Mesothelial cell of epicardium (in vitro differentiated cells): ENCODE measurements at regions not wholly inside any gene's neighbourhood (a gene's known extent, or its start where the extent isn't known, plus 50 kb on each side); places are given as distances from the start of the nearest gene placed in this dataset.

Experiments used
- DNase-seq, 2 experiments: peaks; one replicate each; pipeline ENCODE4 v3.0.0; 2021; ENCODE audit warnings: low spot score in 2 of 2; ENCODE audit not compliant: unreplicated experiment in 2 of 2
- H3K27ac Mint-ChIP-seq: 2 replicates; pipeline ENCODE4 v1.8.0; 2021; ENCODE audit warnings: mixed read lengths
- H3K27me3 Mint-ChIP-seq: 2 replicates; pipeline ENCODE4 v1.8.0; 2021; ENCODE audit warnings: low read depth, mixed read lengths
- H3K36me3 Mint-ChIP-seq: 2 replicates; pipeline ENCODE4 v1.8.0; 2021; ENCODE audit warnings: mixed read lengths
- H3K4me1 Mint-ChIP-seq: 2 replicates; pipeline ENCODE4 v1.8.0; 2021; ENCODE audit warnings: mixed read lengths
- H3K4me3 Mint-ChIP-seq: 2 replicates; pipeline ENCODE4 v1.8.0; 2021; ENCODE audit warnings: mild to moderate bottlenecking, moderate library complexity, mixed read lengths
- H3K9me3 Mint-ChIP-seq: 2 replicates; pipeline ENCODE4 v1.8.0; 2021; ENCODE audit warnings: mixed read lengths
- TF ChIP-seq, protein P1 (sequence below): fragments of 200-600 bp; sonication (generic); IDR thresholded peaks from one replicate; pipeline ENCODE4 v1.5.0; 2021; ENCODE audit warnings: antibody characterized with exemption; ENCODE audit not compliant: unreplicated experiment

GRCh38 chr6:141848029-141848890 lies 284.5 kb upstream of the GJE1 start:
- TF ChIP-seq, protein P1, sequence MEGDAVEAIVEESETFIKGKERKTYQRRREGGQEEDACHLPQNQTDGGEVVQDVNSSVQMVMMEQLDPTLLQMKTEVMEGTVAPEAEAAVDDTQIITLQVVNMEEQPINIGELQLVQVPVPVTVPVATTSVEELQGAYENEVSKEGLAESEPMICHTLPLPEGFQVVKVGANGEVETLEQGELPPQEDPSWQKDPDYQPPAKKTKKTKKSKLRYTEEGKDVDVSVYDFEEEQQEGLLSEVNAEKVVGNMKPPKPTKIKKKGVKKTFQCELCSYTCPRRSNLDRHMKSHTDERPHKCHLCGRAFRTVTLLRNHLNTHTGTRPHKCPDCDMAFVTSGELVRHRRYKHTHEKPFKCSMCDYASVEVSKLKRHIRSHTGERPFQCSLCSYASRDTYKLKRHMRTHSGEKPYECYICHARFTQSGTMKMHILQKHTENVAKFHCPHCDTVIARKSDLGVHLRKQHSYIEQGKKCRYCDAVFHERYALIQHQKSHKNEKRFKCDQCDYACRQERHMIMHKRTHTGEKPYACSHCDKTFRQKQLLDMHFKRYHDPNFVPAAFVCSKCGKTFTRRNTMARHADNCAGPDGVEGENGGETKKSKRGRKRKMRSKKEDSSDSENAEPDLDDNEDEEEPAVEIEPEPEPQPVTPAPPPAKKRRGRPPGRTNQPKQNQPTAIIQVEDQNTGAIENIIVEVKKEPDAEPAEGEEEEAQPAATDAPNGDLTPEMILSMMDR, result no peak
- Mint-ChIP-seq H3K4me3 (no peak overlapping the region), H3K9me3 (no peaks in the 10 kb centered on the region), H3K27me3 (no peaks in the 10 kb centered on the region), H3K4me1 (peaks cover 5% of the 10 kb centered on the region), H3K27ac (no peak overlapping the region), H3K36me3 (no peaks in the 10 kb centered on the region)
- DNase-seq, result no peak

DNA sequence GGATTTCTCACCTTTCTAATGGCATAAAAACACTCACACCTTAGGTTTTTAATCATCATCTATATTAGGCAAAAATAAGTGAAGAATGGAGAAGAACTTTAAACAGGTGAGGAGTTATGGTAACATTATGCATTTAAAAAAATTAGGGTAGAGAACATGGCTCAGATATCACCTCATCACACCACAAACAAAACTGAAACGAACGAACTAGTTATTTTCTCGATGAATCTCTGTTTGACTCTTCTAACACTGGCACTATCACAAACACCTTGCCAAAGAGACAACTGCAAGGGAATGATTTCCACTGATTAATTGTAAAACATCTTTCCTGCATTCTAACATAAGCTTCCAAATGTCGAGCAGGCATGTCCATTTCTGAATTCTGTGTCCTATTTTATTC lies 286.1 kb upstream of the GJE1 start:
- Mint-ChIP-seq H3K36me3 (no peaks in the 10 kb centered on the region), H3K9me3 (no peaks in the 10 kb centered on the region), H3K27ac (no peak overlapping the region), H3K27me3 (no peaks in the 10 kb centered on the region), H3K4me1 (peaks cover 5% of the 10 kb centered on the region), H3K4me3 (no peak overlapping the region)
- TF ChIP-seq, protein P1, result no peak
- DNase-seq, result no peak

DNA sequence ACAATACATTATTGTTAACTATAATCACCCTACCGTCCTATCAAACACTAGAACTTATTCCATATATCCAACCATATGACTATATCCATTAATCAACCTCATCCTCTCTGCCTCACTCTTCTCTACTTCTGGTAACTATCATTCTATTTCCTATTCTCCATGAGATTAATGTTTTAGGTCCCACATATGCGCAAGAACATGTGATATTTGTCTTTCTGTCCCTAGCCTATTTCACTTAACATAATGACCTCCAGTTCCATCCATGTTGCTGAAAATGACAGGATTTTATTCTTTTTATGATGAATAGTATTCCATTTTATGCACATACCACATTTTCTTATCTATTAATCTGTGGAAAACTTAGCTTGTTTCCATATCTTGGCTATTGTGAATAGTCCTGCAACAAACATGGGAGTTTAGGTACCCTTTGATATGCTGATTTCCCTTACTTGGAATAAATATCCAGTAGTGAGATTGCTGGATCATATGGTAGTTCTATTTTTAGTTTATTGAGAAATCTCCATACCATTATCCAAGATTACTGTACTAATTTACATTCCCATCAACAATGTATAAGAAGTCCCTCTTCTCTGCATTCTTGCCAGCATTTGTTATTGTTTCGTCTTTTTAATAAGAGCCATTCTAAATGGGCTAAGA lies 289.4 kb upstream of the GJE1 start:
- TF ChIP-seq, protein P1, result no peak
- Mint-ChIP-seq H3K36me3 (no peaks in the 10 kb centered on the region), H3K27me3 (no peaks in the 10 kb centered on the region), H3K4me3 (no peak overlapping the region), H3K27ac (no peak overlapping the region), H3K4me1 (peaks cover 5% of the 10 kb centered on the region), H3K9me3 (no peaks in the 10 kb centered on the region)
- no peak for DNase-seq

- Mint-ChIP-seq H3K27me3 (no peaks in the 10 kb centered on the region), H3K4me3 (no peak overlapping the region), H3K36me3 (no peaks in the 10 kb centered on the region), H3K4me1 (peaks cover 16% of the 10 kb centered on the region), H3K27ac (no peak overlapping the region), H3K9me3 (peaks cover 20% of the 10 kb centered on the region)
- TF ChIP-seq, protein P1, result no peak
- DNase-seq, result no peak
Observed at GRCh38 chr6:141833001-141833655, 299.6 kb upstream of the GJE1 start.

DNA sequence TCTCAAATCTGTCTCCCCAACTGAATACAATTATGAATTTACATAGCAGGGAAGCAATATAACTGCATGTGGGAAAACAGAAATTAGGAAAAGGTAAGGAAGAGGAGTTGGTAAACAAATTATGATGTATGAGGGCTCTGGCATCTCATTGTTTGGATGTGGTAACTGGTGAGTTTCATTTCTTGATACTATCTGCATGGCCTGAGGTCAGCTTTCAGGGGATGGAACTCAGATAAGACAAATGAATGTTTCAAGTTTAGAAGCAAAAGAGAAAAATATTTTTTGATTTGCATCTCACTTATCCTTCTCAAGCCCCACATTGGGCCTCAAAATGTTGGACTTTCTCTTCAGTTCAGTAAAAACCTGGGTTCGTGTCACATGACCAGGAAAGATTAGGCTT lies 302.2 kb upstream of the GJE1 start:
- Mint-ChIP-seq H3K9me3 (peaks cover 21% of the 10 kb centered on the region), H3K4me3 (no peak overlapping the region), H3K4me1 (peaks cover 16% of the 10 kb centered on the region), H3K36me3 (no peaks in the 10 kb centered on the region), H3K27me3 (no peaks in the 10 kb centered on the region), H3K27ac (no peak overlapping the region)
- TF ChIP-seq, protein P1, result no peak
- DNase-seq, result no peak
